ENCODE measurements at regions not wholly inside any gene's neighbourhood (a gene's known extent, or its start where the extent isn't known, plus 50 kb on each side); places are given as distances from the start of the nearest gene placed in this dataset.

DNA sequence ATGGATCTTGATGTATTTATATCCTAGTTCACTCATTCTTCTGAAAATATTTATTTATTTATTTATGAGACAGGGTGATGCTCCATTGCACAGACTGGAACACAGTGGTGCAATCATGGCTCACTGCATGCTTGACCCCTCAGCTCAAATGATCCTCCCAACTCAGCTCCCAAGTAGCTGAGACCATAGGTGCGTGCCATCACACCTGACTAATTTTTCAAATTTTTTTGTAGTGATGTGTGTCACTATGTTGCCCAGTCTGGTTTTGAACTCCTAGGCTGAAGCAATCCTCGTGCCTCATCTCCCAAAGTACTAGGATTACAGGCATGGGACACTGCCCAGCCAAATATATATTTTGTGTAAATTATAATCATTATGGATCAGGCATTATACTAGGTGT is 595.6 kb upstream of the ATP2B1 start:
- H3K36me3 ChIP-seq, result no peaks in the 10 kb centered on the region
- no peak for TF ChIP-seq POLR2AphosphoS5 (IDR thresholded peaks at IDR 0.05; ENCODE audit: insufficient read depth in 1 of 2, low read depth in 1 of 2)
- TF ChIP-seq POLR2A (IDR thresholded peaks at IDR 0.05), result no peak
- TF ChIP-seq, protein P1, sequence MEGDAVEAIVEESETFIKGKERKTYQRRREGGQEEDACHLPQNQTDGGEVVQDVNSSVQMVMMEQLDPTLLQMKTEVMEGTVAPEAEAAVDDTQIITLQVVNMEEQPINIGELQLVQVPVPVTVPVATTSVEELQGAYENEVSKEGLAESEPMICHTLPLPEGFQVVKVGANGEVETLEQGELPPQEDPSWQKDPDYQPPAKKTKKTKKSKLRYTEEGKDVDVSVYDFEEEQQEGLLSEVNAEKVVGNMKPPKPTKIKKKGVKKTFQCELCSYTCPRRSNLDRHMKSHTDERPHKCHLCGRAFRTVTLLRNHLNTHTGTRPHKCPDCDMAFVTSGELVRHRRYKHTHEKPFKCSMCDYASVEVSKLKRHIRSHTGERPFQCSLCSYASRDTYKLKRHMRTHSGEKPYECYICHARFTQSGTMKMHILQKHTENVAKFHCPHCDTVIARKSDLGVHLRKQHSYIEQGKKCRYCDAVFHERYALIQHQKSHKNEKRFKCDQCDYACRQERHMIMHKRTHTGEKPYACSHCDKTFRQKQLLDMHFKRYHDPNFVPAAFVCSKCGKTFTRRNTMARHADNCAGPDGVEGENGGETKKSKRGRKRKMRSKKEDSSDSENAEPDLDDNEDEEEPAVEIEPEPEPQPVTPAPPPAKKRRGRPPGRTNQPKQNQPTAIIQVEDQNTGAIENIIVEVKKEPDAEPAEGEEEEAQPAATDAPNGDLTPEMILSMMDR (IDR thresholded peaks at IDR 0.05), result no peak
- no peak for DNase-seq (ENCODE audit: extremely low spot score in 2 of 2)
- H3K4me1 ChIP-seq, result no peaks in the 10 kb centered on the region
- no peaks in the 10 kb centered on the region for H3K9me3 ChIP-seq
- H3K4me3 ChIP-seq, result no peak overlapping the region
- H3K27ac ChIP-seq, result no peak overlapping the region
- intact Hi-C loops (cut with DNase I), result no loop called here
- no peaks in the 10 kb centered on the region for H3K27me3 ChIP-seq

DNA sequence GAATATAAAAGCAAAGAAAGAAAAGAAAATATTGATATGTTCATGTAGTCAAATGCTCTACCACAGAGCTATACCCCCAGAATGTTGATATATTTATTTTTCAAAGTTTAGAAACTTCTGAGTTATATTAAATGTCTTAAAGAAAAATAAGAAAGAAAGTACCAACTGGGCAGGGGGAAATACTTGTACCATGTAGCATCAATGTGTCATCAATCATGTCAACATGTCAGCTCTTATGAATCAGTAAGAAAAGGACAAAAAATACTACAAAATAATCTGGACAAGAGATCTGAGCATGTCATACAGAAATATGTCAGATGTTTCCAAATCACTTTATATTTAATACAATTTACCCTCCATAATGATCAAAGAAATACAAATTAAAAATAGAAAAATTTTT is 595.1 kb upstream of the ATP2B1 start:
- Histone ChIP-seq H3K27ac (no peak overlapping the region), H3K36me3 (no peaks in the 10 kb centered on the region), H3K4me3 (no peak overlapping the region), H3K4me1 (no peaks in the 10 kb centered on the region), H3K27me3 (no peaks in the 10 kb centered on the region), H3K9me3 (no peaks in the 10 kb centered on the region)
- no peak for TF ChIP-seq POLR2A (IDR thresholded peaks at IDR 0.05)
- DNase-seq (ENCODE audit: extremely low spot score in 2 of 2), result no peak
- intact Hi-C loops (cut with DNase I), result no loop called here

DNA sequence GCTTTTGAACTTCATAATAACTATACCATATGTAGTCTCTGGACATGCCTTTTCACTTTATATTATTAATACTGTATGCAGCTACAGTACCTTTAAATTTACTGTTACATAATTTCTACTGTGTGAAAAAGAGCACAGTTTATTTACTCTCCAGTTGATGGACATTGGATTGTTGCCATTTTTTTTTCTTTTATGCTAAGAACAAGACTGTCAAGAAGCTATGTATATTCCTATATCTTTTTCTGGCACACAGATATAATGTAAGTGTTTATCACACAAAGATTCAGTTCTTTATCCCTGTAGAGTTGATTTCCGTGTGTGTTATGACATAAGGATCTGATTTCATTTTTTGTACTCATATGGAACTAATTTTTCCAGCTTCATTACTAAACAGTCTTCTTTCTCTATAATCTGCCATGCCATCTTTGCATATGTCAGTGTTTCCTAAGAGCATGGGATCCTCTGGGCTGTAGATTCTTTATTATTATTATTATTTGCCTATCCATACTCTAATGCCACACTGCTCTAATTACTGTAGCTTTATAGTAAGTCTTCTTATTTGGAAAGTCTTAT is 593.0 kb upstream of the ATP2B1 start:
- H3K27me3 ChIP-seq, result no peaks in the 10 kb centered on the region
- no peaks in the 10 kb centered on the region for H3K4me1 ChIP-seq
- no peaks in the 10 kb centered on the region for H3K9me3 ChIP-seq
- no peak overlapping the region for H3K27ac ChIP-seq
- TF ChIP-seq POLR2A (IDR thresholded peaks at IDR 0.05) (no peak), POLR2AphosphoS5 (IDR thresholded peaks at IDR 0.05; ENCODE audit: insufficient read depth in 1 of 2, low read depth in 1 of 2) (no peak)
- TF ChIP-seq, protein P1 (IDR thresholded peaks at IDR 0.05), result no peak
- no peak for DNase-seq (ENCODE audit: extremely low spot score in 2 of 2)
- no peaks in the 10 kb centered on the region for H3K36me3 ChIP-seq
- H3K4me3 ChIP-seq, result no peak overlapping the region
- intact Hi-C loops (cut with DNase I), result no loop called here

DNA sequence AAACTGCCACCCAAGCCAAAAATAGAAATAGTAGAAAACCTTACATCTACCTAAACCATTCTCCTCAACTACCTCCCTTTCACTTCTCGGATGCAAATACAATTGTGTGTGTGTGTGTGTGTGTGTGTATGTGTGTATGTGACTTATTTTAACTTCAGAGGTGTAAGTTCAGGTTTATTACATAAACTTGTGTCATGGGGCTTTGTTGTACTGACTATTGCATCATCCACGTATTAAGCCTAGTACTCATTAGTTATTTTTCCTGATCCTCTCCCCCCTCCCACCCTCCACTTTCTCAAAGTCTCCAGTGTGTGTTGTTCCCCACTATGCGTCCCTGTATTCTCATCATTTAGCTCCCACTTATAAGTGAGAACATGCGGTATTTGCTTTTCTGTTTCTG is 592.5 kb upstream of the ATP2B1 start:
- Histone ChIP-seq H3K4me3 (no peak overlapping the region), H3K27me3 (no peaks in the 10 kb centered on the region), H3K36me3 (no peaks in the 10 kb centered on the region), H3K9me3 (no peaks in the 10 kb centered on the region), H3K4me1 (no peaks in the 10 kb centered on the region), H3K27ac (no peak overlapping the region)
- intact Hi-C loops (cut with DNase I), result no loop called here
- TF ChIP-seq POLR2A (IDR thresholded peaks at IDR 0.05) (no peak), POLR2AphosphoS5 (IDR thresholded peaks at IDR 0.05; ENCODE audit: insufficient read depth in 1 of 2, low read depth in 1 of 2) (no peak)
- TF ChIP-seq, protein P1 (IDR thresholded peaks at IDR 0.05), result no peak
- no peak for DNase-seq (ENCODE audit: extremely low spot score in 2 of 2)

DNA sequence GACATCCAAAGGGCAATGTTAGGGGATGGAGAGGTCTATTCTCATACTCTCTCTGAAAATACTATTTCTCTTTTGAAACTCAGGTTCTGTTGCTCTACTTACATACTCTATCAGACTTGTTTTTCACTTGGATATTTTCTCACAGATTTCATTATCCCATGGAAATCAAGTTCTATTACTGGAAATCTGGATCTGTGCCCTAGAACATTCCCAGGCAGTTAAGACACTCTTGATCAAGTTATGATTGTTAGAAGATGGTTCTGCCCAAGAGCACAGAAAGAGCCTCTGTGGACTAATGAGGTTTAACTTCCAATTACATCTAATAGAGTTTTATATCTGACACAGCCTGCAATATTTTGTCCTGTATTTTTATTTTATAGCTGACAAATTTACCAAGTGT is 591.0 kb upstream of the ATP2B1 start:
- Histone ChIP-seq H3K27ac (no peak overlapping the region), H3K9me3 (no peaks in the 10 kb centered on the region), H3K4me3 (no peak overlapping the region), H3K27me3 (no peaks in the 10 kb centered on the region), H3K4me1 (no peaks in the 10 kb centered on the region), H3K36me3 (no peaks in the 10 kb centered on the region)
- DNase-seq (ENCODE audit: extremely low spot score in 2 of 2), result no peak
- TF ChIP-seq, protein P1 (IDR thresholded peaks at IDR 0.05), result no peak
- TF ChIP-seq POLR2A (IDR thresholded peaks at IDR 0.05), result no peak
- TF ChIP-seq POLR2AphosphoS5 (IDR thresholded peaks at IDR 0.05; ENCODE audit: insufficient read depth in 1 of 2, low read depth in 1 of 2), result no peak
- intact Hi-C loops (cut with DNase I), result no loop called here

Measured in vagina (tissue), 2 donors.